ENCODE measurements at regions not wholly inside any gene's neighbourhood (a gene's known extent, or its start where the extent isn't known, plus 50 kb on each side); places are given as distances from the start of the nearest gene placed in this dataset.

DNA sequence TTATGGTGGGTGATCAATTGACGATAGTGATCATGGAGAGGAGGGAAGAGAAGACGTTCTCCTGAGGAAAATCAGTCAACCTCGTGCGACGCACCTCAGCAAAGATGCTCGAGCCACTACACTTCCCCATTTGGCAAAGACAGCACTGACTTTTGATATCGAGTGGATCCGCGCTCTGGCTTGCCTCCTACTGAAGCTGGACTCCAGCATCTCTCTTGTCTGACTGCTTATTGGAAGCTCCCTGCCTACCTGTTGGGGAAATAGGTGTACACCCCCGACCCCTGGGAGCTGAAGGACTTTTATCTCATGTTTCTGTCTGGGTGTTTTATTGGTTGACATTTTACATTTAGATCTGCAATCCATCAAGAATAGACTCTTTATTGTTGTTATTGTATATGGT, 476.8 kb upstream of the B3GAT1 start:
- H3K4me3 ChIP-seq (ENCODE audit: low read length): no peak overlapping the region
- TF ChIP-seq, protein P1, sequence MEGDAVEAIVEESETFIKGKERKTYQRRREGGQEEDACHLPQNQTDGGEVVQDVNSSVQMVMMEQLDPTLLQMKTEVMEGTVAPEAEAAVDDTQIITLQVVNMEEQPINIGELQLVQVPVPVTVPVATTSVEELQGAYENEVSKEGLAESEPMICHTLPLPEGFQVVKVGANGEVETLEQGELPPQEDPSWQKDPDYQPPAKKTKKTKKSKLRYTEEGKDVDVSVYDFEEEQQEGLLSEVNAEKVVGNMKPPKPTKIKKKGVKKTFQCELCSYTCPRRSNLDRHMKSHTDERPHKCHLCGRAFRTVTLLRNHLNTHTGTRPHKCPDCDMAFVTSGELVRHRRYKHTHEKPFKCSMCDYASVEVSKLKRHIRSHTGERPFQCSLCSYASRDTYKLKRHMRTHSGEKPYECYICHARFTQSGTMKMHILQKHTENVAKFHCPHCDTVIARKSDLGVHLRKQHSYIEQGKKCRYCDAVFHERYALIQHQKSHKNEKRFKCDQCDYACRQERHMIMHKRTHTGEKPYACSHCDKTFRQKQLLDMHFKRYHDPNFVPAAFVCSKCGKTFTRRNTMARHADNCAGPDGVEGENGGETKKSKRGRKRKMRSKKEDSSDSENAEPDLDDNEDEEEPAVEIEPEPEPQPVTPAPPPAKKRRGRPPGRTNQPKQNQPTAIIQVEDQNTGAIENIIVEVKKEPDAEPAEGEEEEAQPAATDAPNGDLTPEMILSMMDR (conservative IDR thresholded peaks at IDR 0.05; ENCODE audit: low read depth, low read length): no peak

GRCh38 chr11:134887896-134888295, 475.9 kb upstream of the B3GAT1 start:
- TF ChIP-seq, protein P1 (conservative IDR thresholded peaks at IDR 0.05; ENCODE audit: low read depth, low read length): no peak
- no peak for DNase-seq (ENCODE audit: low read depth)
- no peak overlapping the region for H3K4me3 ChIP-seq (ENCODE audit: low read length)

More for the DNA sequence above, 476.8 kb upstream of the B3GAT1 start:
- DNase-seq (ENCODE audit: low read depth): no peak

DNA sequence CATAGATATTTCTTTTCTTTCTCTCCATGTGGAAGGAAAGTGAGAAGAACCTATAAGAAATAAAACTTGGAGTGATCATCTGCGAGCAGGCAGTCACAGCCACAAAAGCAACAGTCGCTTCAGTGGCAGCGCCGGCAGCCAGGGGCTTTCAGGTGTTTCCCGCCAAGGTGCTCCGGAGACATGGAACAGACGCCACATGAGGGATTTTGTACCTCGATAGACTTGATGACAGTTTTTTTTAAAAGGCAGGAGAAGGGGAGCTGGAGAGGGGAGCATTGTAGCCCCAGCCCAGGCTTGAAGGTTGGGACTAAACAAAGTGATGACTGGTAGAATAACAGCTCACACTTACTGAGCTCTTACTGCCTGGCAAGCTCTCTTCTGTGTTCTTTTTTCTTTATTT, 471.4 kb upstream of the B3GAT1 start:
- TF ChIP-seq, protein P1 (conservative IDR thresholded peaks at IDR 0.05; ENCODE audit: low read depth, low read length): no peak
- no peak overlapping the region for H3K4me3 ChIP-seq (ENCODE audit: low read length)
- no peak for DNase-seq (ENCODE audit: low read depth)

- H3K4me3 ChIP-seq (ENCODE audit: low read length): no peak overlapping the region
- TF ChIP-seq, protein P1 (conservative IDR thresholded peaks at IDR 0.05; ENCODE audit: low read depth, low read length): no peak
- no peak for DNase-seq (ENCODE audit: low read depth)
These were observed 470.7 kb upstream of the B3GAT1 start for GRCh38 chr11:134882671-134883297.

GRCh38 chr11:134882141-134882540, 470.1 kb upstream of the B3GAT1 start:
- TF ChIP-seq, protein P1 (conservative IDR thresholded peaks at IDR 0.05; ENCODE audit: low read depth, low read length): no peak
- no peak overlapping the region for H3K4me3 ChIP-seq (ENCODE audit: low read length)
- DNase-seq (ENCODE audit: low read depth): no peak

- H3K4me3 ChIP-seq (ENCODE audit: low read length): no peak overlapping the region
- TF ChIP-seq, protein P1 (conservative IDR thresholded peaks at IDR 0.05; ENCODE audit: low read depth, low read length): no peak
- no peak for DNase-seq (ENCODE audit: low read depth)
These were observed 468.7 kb upstream of the B3GAT1 start for GRCh38 chr11:134880788-134881187.

GRCh38 chr11:134879931-134880330, 467.9 kb upstream of the B3GAT1 start:
- no peak overlapping the region for H3K4me3 ChIP-seq (ENCODE audit: low read length)
- no peak for DNase-seq (ENCODE audit: low read depth)
- TF ChIP-seq, protein P1 (conservative IDR thresholded peaks at IDR 0.05; ENCODE audit: low read depth, low read length): no peak
